Hepatic stellate cell (primary cell): ENCODE measurements at regions not wholly inside any gene's neighbourhood (a gene's known extent, or its start where the extent isn't known, plus 50 kb on each side); places are given as distances from the start of the nearest gene placed in this dataset.
"Not testable (repeated sequence)": the region's sequence is repeated elsewhere in the genome, so short reads cannot be mapped to it uniquely, and the experiment has no call there.

Experiments used
- DNase-seq: peaks from one replicate; pipeline ENCODE4 v3.0.0; 2011; ENCODE audit warnings: low spot score

DNA sequence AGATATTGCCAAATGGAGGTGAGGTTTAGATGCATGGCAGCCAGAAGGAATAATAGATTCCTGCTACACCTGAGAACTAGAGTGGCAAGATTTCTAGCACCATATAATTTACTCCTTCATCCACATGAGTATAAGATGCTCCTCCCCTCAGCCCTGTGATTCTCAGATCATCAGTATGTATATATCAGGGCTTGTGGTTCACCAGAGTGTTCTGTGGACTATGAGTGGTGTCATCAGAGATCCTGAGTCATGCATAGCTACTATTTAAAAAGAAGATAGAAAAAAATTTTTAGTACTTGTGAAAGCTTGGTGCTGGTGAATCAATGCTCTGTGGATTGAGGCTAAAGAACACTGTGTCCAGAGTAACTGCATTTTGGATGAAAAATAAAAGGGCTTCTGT lies 285.9 kb downstream of the BMP4 start:
- peak; percentile 4 for DNase-seq

DNA sequence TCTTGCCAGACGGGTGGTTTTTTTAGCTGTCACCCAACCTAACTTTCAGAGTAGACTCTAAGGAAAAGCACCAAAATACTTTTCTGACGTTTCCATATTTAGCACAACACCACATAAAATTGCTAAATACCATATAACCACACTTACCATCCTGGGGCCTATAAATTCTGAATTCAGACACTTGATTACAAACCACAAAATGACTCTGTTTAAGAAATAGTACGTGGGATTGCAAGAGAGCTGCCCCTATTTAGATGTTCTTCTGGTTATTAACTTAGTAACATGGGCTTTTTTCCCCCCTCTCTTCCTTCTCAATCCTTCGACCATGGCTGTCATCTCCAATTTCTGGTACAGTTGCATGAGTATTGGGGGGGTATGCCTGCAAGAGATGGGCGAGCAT lies 287.7 kb downstream of the BMP4 start:
- no peak for DNase-seq

DNA sequence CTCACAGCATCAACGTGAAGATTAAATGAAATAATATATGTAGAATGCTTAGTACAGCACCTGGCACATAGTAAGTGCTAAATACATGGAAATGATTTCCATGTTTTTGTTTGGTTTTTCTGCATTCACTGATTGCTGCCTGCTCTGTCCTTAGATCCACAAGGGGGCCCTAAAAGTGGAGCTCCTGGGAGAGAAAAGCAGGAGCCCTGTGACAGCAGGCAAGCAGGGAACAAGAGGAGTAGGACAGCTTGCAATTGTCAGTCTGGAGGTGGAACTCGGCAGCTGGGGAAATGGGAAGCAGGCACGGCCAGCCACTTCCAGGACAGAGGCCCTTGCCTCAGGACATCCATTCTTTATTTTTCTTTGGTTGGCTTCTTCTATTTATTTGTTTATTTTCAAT lies 292.9 kb downstream of the BMP4 start:
- DNase-seq: peak; percentile 6

DNA sequence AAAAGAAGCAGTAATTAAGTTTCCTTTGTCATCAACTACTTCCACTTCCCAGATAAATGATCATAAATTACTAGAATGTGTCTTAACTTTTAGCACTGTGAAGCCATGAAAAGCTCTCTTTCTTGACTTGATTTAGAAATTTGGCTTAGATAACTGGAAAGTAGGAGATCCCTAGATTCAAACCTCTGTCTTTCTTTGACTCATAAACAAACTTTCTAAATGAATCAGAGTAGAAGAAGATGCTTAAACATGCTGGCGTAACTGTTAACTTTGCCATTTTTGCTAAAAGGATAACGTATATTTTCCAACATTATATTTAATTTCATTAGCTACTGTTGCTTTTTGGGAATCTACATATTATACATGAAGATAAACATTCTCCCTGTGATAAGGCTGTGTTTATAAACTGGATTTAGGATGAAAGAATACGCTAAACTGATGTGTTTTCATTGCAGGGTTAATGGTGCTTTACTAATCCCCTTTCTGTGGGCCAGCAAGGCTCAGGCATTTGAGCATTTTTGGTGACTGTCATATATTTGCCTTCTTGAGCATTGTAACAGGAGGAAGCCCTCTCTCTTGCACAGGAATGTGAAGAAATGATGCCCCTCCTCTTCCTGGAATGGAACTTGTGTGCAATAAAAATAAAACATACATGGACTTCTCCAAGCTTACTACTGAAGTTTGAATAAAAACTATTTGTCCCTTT lies 301.4 kb downstream of the BMP4 start:
- no peak for DNase-seq

DNA sequence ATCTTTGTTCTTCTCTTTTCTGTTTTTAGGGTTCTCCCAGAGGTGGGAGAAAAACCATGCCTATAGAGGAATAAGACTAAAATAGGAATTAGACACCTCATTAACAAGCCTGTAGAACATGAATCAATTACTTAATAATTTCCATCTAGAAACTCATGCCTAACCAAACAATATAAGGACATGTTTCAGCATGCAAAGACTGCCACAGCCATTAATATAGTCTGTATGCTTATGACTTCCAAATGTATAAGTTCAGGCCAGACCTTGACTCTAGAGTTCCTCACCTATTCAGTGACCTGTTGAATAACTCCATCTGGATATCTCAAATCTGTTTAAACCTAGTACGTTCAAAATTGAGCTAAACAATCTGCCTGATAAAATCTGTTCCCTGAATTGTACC lies 304.6 kb downstream of the BMP4 start:
- no peak for DNase-seq

DNA sequence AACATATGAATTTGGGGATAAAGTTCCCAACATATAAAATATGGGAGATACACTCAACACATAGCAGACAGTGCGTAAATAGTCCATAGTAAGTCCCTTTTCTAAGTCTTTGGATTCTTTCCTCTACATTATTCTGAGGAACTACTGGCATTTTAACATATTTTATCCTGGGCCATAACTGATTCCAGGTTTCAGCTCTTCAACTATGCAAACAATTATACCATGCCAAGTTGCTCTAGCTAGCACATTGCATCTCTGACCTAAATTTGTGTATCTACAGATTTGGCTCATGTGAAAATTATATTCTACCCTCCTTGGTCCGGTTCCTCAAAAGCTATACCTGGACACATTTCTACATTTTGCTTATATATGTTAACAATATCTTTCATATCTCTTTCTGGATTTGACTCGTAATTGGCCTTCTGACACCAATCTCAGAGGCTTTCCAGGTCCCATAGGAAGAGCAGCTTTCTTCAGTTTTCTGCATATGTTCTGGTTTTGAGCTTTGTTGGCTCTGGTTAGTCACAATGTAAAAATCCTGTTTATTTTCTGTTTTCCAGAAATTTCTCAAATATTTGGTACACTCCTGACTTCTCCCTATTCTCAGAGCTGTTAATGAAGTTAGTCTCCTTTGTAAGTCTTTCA lies 305.4 kb downstream of the BMP4 start:
- no peak for DNase-seq

DNA sequence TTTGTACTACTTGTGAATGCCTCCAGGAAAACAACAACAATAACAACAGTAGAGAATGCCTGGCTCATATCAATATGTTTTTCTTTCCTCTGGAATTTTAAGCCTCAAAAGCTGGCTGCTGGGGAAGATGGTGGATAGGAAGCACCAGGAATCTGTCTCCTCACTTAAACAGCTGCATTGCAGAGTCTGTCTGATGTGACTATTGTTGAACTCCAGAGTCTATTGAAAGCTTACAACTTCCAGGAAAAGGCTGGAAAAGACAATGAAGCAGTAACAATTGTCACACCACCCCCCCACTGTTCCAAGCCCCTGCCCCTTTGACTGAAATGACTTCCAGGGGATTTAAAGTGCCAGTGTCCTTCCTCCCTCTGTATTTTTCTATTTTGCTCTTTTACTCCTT lies 309.7 kb downstream of the BMP4 start:
- DNase-seq: no peak

DNA sequence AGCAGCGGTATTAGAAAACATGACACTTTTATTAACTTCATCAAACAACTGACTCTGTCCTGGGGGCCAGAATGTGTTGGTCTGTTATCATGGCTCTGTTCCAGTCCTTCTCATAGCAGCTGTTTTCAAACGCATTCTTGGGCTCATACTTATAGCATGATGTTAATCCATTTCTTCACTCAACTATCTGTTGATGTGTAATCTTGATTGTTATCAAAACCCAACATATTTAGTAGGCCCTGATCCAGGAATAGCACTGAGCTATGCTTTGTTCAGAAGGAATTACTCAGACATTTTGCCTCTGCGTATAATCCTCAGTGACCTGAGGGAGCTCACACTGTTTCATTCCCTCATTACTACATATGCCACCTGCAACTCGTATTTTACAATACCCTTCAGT lies 315.9 kb downstream of the BMP4 start:
- no peak for DNase-seq

DNA sequence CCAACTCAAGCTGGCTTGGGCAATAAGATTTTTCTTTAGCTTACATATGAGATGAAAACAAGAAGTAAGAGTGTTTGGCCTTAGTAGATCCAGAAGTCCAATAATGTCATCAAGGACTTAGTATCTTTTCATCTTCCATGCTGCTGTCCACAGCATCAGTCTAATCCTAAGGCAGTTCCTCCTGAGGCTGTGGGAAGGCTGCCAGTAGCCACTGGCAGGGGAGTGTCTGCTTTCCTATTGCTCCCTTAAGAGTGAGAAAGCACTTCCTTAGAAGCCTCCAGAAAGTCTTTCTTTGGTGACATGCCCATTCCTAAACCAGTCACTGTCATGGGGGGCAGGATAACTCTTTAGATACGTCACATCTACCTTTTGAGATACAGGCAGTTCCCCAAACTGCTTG lies 317.7 kb downstream of the BMP4 start:
- DNase-seq: no peak

DNA sequence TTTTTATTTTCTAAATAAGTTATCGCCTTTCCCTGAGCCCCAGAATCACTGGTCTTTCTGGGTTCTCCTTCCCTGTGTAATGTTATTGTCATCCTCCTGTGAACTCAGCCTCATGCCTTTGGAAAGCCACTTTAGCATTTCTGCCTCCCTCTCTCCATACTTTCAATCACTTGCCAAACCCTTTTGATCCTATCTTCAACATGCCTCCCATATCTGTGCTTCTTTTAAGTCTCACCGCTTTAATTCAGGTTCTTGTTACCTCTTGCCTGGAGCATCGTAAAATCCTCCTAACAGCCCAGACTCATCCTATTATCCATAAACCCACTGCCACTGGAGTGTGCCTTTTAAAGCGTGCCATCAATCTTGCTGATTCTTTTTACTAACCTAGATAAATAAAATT lies 321.8 kb downstream of the BMP4 start:
- no peak for DNase-seq

DNA sequence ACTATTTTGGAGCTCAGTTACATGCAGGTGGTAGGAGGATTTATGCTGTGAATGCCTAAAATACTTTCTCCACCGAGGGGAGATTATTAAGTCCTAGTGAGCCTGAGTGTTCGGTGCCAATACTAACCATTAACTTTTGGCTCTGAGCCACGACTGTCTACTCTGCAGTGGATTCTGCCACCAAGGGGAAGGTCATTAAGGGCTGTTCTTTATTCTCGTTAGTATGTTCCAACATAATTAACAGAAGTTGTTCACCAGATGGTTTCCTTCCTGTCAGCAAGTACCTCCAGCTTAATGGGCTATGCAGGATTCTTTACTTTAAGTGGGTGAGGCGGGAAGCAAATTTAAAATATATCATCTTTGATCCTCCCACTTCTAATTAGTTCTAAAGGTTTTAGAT lies 326.3 kb downstream of the BMP4 start:
- no peak for DNase-seq

DNA sequence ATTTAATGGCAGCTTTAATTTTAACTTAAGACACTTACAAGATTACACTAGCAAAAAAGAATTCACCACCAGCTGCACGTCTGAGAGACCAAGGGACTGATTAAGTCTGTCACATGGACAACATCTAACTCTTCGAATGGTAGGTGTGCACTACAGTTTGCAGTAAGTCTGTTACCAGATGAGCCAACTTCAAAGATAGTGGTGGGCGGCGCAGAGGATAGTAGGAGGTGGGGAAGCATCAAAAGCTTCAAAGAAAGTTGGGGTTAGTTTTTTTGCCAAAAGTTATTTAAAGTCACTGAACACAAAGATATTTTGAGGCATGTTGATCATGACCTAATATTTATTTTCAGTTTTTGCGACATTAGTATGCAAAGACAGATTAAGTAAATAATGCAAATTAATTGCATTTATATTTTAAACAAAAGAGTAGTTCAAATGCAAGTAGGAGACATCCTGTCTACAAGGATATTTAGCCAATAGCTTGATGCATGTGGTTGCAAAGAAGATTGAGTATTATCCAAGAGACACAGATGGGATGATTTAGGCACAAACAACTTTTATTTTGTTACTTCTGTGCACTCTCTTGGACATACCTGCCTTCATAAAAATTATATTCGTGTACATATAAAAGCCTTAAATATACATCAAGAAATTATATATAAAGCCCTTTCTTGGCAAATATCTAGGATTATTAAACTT lies 327.7 kb downstream of the BMP4 start:
- DNase-seq: no peak

DNA sequence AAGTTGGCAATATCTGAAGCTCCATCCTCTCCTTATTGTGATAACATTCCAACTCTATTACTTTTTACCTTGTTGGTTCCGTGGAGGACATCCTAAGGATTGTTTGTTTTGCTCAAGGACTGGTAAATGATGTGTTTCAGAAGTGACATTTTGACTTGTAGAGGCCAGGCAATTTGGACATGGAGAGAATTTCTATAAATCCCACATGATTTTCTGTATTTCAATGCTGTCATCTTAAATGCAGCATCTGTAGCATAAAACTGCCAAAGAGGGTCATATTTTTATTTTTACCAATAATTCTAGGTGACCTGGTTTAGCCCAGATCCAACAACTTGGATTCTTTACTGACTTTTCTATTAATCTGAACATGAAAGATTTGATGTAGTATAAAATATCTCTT lies 328.4 kb downstream of the BMP4 start:
- DNase-seq: no peak

DNA sequence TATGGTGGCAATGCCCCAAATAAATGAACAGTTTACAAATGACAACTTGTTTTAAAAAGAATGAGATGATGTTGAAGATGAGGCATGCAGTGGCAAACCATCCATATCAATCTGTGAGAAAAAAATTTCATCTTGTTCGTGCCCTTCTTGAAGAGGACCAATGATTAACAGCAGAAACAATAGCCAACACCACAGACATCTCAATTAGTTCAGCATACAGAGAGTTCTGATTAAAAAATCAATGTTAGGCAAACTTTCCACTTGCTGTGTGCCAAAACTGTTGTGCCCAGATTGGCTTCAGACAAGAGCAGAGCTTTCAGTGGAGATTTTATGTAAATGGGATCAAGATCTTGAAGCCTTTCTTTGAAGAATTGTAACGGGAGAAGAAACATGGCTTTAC lies 329.9 kb downstream of the BMP4 start:
- no peak for DNase-seq

DNA sequence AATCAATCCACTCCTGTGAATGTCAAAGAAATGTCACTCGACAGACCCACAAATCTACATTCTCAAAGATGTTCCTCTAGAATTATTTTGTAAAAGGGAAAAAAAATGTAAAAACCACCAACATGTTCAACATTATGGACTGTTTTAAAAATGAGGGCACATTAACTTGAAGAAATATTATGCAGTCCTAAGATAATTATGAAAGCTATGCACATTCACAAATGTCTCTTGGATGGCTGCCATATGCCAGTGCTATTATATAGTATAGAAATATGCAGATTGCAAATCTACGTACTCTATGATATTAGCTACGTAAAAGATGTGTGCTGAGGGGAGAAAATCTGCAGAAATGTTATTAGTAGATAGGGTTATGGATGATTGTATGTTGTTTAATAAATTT lies 334.2 kb downstream of the BMP4 start:
- DNase-seq: no peak

DNA sequence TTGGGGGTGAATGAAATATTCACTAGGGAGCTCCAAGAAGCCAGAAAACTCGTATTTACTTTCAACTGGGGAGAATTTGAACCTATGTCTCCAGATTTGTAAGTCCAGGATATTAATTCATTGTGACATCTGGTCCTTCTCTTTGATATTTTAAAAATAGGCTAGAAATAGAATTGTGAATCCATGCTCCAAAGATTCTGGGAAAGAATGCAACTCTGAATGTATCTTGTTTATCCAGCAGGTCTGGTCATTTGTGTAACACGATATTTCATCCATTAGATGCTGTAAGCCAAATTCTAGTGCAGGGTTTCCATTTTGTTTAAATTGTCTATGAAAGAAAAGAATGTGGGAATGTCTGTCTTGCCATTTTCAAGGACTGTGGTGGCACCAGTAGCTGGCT lies 334.7 kb downstream of the BMP4 start:
- DNase-seq: no peak

DNA sequence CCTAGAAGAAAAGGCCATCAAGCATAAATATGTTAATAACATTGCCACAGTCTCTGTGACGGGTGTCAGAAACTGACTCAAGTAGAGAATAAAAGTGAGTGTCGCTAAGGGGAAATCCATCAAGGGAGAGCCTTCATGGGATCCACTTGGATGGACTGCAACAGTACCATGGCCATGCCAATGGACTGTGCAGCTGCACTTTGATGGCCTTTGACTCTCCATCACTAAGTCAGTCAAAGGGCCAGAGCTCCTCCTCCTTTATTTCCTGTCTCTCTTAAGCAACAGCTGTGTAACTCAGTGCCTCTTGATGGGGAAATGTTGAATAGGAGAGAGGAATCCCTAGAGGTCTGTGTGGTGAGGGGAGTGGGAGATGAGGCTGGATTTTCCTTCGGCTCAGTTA lies 335.2 kb downstream of the BMP4 start:
- DNase-seq: no peak

DNA sequence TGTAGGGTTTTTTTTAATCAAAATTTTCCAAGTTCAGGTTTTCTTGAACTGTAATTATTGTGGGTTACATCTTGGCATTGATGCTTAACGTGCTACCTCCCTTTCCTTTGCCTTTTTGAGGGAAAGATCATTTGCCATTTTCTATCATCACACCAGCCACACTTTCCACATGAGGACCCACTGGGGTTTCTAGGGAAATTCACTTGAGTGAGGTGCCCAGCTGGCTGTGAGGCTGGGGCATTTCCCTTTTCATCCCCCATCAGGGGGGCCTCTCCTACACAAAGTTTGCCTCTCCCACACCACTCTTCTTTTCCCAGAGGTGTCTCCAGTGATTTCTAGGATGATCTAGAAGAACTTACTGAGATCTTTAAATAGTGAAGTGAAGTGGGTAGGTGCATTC lies 335.7 kb downstream of the BMP4 start:
- DNase-seq: no peak

DNA sequence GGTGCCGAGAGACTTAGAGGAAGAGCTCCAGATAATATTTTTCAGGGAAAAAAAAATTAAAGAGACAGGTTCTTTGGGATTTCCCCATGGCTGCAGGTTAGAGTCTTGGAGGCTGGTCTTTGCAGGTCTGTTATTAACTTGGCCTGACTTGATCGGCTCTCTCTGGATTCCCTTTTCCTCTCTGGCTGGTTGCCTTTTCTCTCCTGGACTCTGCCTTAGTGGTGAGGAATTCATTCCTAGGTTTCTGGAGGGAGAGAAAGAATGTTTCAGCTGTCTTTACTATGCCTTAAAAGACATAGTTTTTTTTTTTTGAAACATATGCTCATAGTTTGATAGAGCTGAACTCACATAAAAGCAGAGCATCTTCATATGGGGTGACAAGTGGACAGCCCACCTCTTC lies 336.3 kb downstream of the BMP4 start:
- DNase-seq: no peak

DNA sequence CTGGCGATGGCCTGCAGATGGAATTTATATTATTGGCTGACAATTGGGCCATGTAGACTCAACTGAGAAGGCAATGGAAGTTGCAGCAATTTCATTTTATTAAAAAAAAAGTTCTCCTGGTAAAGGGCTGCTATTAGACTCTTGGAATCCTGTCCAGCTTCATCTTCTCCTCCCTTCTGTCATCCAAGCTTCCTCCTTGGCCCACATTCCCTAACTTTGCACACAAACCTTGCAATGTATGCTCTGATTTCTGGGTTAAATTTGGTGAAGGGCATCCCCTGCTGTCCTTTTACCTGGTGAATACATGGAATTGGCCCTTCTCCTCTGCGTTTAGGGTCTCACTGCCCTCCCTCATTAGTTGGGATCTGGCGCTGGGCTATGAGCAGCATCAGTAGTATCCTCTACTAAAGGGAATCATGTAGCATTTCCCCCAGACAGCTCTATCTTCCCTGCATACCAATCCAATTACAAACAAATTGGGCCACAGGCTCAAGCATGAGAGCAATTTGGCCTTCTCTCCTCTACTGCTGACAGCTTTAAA lies 336.9 kb downstream of the BMP4 start:
- DNase-seq: no peak

DNA sequence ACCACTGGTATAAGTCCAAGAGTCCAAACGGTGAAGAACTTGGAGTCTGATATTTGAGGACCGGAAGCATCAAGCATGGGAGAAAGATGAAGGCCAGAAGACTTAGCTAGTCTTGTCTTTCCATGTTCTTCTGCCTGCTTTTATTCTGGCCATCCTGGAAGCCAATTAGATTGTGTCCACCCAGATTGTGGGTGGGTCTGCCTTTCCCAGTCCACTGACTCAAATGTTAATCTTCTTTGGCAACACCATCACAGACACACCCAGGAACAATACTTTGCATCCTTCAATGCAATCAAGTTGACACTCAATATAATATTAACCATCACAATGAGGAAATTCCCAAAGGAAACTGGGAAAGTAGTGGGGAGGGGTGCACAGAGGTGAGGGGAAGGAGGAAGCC lies 340.1 kb downstream of the BMP4 start:
- DNase-seq: not testable (repeated sequence)

DNA sequence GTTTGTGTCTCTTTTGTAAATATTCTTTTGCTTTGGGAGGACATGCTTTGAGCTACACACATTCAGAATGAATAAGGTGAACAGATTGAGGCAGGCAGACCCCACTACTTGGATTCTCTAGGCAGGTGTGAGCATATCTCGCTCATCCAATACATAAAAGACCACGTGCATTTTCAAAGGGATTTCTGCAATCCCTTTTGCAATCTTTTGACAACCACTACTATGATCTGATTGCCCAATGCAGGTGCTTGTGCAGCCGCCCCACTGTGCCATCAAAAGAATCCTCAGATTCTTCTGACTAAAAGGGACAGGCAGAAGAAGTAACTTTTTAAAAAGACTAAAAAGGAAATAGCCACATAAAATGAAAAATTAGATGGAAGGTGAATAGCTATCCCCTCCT lies 341.4 kb downstream of the BMP4 start:
- DNase-seq: no peak
